Left renal pelvis (tissue), 4 donors: ENCODE measurements at regions not wholly inside any gene's neighbourhood (a gene's known extent, or its start where the extent isn't known, plus 50 kb on each side); places are given as distances from the start of the nearest gene placed in this dataset.
A peak's percentile ranks its signal among the peaks of the same experiment; 100 is the strongest.
"Not testable (repeated sequence)": the region's sequence is repeated elsewhere in the genome, so short reads cannot be mapped to it uniquely, and the experiment has no call there.

ENCODE experiments used
- DNase-seq, 4 donors: peaks; one replicate each; pipeline ENCODE4 v3.0.0-alpha.2; 2013; ENCODE audit warnings: low read depth in 4 of 4, low spot score in 3 of 4

GRCh38 chr7:127530148-127530547 is 55.2 kb downstream of the GCC1 start:
- no peak for DNase-seq

- no peak for DNase-seq
Observed at GRCh38 chr7:127527561-127527960, 57.8 kb downstream of the GCC1 start.

DNA sequence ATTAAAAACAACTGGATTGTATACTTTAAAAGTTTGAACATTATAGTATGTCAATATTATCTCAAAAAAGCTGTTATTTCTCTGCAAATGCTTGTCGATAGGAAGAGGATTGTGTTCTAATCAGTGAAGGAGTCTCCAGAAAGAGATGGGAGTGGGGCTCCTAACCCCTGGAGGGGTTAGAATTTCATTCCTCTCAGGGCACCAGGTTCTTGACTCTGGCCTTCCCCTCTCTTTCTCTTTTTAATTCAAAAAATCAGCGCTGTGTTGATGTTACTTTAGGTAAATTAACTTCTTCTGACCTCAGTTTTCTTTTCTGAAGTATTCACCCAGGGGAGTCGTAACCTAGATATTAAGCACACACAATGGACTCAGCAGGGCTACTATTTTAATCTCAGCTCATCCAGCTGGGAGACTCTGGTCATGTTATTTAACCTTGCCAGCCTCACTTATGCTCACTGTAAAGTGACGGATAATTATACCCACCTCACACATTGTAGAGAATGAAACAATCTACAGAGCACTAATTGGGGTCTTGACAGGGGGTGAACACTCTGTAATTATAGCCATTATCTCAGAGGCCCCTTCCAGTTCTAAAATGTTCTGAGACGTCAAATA is 59.4 kb downstream of the GCC1 start:
- DNase-seq, result no peak

- no peak for DNase-seq
Observed at GRCh38 chr7:127516320-127516719, 69.1 kb downstream of the GCC1 start.

DNA sequence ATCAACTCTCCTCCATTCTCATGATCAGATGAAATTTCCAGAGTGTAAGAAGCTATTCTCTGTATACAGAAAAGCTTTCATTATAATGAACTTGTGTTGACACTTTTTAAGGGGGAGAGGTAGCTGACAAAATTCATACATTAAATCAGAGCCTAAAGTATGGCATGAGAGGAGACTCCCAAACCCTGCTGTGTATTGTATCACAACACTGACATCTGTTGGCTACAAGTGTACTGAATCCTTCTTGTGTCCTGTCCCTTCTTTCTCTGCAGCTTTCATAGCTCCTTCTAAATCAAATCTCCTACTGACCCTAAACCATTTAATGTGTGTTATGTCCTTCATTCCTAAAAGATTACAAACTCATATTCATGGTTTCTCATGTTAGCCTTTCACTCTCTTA is 70.9 kb downstream of the GCC1 start:
- peak in 3 of 4 donors; percentile 6 to 15 (median 6) for DNase-seq

DNA sequence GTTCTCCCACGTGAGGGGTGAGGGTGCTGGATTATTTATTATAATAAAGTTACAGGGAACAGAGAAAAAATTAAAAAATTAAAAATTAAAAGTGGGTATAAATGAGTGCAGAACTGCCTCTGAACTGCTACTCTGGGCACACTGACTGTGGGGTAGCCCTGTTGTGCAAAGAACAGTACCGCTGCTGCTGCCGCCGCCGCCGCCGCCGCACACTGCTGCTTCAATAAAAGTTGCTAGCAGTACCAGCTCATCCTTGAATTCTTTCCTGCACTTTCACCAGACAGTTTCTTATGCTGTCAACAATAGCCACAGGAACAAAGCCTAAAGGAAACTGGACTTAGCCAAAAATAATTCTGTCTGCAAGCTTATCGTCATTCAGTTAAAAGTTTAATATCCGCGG is 72.1 kb downstream of the GCC1 start:
- DNase-seq, result no peak

- DNase-seq, result no peak
Observed at GRCh38 chr7:127512663-127513062, 72.7 kb downstream of the GCC1 start.

DNA sequence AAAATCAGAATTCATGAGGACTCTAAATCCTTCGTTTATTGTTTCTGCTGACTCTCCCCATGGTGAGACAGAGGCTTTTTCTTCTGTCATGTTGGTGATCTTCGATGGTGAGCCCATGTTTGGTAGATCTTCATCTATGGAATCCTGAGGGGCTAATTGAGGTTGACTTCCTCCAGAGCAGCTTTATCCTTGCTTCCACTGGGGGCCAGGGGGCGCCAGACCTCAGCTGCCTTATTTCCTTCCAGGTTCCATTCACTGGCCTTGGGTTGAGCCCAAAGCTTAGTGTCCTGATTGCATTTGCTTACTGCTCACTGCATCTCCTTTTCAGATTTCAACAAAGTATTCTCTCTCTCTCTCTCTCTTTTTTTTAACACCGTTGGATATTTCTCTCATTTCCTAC is 80.7 kb downstream of the GCC1 start:
- DNase-seq, result no peak

- DNase-seq, result no peak
Observed at GRCh38 chr7:127501817-127502216, 83.6 kb downstream of the GCC1 start.

DNA sequence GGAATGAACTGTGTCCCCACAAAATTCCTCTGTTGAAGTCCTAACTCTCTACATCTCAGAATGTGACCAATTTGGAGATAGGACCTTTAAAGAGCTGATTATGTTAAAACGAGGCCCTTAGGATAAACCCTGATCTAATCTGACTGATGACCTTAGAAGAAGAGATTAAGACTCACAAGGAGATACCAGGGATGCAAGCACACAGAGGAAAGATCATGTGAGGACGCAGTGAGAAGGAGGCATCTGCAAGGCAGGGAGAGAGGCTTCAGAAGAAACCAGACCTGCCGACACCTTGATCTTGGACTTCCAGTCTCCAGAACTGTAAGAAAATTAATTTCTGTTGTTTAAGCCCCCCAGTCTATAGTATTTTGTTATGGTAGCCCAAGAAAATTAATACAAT is 94.9 kb upstream of the ZNF800 start:
- no peak for DNase-seq

DNA sequence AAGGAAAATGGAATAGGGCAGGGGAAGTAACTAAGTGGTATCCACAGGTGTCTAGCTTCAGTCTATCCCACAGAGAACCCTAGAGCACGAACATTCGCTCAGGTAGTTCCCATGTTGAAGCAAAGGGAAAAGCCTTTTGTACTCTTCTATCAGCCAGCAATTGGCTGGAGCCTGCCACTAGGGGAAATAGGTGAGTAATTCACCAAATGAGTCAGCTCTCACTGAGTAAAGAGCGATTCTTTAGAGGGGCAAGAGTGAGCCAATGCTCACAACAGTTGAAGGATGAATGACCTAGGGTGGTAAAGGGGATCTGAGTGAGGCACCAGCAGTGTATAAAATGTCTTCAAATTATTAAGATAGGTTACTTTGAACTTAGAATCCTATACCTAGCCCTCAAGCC is 94.1 kb upstream of the ZNF800 start:
- DNase-seq, result no peak

DNA sequence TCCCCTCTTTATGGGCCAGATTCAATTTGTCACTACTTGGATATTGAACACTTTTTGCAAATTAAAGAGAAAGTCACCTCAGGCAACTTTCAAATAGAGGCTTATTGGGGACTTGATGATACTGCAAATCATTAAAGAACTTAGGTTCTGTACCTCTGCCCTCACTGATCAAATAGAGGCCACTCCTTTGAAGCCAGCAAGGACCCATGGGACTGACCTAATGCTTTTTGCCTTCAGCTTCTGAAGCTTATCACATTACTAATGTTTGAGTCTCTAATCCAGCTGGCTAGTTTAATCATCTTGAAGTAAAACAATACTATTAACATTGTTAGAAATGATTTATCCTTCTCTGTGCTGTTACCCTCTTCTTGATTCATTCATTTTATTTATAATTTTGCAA is 93.0 kb upstream of the ZNF800 start:
- no peak for DNase-seq

DNA sequence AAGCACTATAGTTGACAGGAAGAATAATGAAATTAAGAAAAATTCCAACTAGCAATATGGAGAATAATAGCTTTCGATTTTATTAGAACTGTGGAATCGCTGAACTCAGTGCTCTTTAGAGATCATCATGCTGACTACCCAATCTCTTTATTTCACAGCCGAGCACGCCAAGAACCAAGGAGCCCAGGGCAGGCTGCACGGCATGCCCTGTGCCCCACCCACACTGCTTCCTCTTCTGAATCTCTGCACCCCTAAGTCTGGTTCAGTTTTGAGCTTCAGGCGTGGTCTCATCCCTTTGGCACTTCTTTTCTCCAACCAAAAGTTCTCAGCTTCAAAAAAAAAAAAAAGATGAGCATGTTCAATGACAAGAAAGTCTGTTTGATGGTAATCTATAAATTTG is 92.4 kb upstream of the ZNF800 start:
- DNase-seq, result no peak

DNA sequence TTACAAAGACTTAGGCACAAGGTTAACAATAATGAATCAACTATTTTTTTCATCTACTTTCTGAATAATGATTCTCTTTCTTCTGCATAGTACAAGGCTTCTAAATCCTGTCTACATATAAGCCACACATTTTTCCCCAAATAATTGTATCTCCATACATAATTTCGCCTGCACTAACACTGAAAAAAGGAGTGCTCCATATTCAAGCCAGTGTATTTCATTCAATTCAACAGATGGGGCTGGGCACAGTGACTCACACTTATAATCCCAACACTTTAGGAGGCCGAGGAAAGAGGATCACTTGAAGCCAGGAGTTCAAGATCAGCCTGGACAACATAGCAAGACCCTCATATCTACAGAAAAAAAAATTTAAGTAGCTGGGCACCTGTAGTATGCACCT is 86.0 kb upstream of the ZNF800 start:
- no peak for DNase-seq

GRCh38 chr7:127478024-127478355 is 85.5 kb upstream of the ZNF800 start:
- no peak for DNase-seq

DNA sequence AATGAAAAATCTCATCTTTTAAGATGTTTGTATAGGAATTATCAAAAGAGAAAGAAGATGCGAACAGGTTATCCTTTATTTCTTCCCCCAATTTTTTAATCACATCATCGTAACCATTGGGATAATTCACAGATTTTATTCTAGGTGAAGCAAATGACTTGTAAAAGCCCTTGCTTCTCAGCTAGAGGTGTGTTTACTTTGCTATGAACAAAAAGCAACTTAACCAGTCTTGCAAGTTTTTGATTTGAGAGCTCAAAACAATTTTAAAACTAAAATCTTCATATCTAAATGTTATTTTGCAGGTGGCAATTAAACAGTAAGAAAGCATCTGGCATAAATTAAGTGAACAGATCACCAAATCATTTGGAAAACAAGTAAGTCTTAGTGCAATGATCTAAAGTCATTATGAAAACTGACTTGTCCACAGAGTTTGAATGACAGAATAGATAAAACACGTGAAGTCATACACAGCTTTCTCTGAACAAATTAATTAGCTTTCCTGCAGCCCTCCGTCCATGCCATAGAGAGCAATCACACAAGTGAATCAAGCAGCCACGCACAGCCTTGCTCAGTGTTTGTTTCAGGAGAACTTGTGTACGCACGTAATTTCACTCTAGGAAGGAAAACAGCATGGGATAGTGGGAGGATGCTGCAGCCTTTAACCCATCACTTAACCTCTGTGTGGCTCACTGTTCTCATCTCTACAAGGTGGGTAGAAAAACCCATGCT is 85.0 kb upstream of the ZNF800 start:
- no peak for DNase-seq

DNA sequence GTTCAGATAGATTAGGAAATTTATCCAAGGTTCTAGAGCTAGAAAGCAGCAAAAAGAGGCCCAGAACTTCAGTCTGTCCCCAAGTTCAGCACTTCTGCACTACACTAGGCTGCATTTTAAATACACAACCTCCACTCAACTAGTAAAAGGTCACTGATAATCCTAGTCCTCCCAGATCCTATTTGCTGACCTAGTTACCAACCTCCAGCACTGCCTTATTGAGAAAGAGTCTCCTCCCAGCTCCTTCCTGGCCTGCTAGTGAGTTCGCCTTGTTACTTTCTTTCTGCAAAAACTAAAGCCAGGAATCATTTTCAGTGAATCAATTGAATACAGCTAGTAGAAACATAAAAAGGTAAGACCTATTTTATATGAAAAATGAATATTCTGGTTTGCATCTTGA is 84.1 kb upstream of the ZNF800 start:
- no peak for DNase-seq

- DNase-seq, result peak in 1 of 4 donors; percentile 5
Observed at GRCh38 chr7:127474457-127474856, 81.9 kb upstream of the ZNF800 start.

- DNase-seq, result no peak
Observed at GRCh38 chr7:127473409-127473808, 80.9 kb upstream of the ZNF800 start.

GRCh38 chr7:127460077-127460476 is 67.6 kb upstream of the ZNF800 start:
- no peak for DNase-seq

GRCh38 chr7:127451258-127451657 is 58.8 kb upstream of the ZNF800 start:
- DNase-seq, result not testable (repeated sequence)

GRCh38 chr7:127448566-127448965 is 56.1 kb upstream of the ZNF800 start:
- DNase-seq, result no peak
